Bronchial epithelial cell (primary cell): ENCODE measurements at regions not wholly inside any gene's neighbourhood (a gene's known extent, or its start where the extent isn't known, plus 50 kb on each side); places are given as distances from the start of the nearest gene placed in this dataset.

ENCODE experiments used
- DNase-seq: peaks from one replicate; pipeline ENCODE4 v3.0.0-alpha.2; 2010; ENCODE audit warnings: low read depth
- FAIRE-seq: peaks from 2 replicates; lab custom pipeline; 2011; peaks lifted over from hg19 to GRCh38; lab: Jason Lieb, UNC
- H3K27me3 ChIP-seq: 2 replicates; pipeline ENCODE4 v1.5.1; 2011; ENCODE audit warnings: low read length; ENCODE audit not compliant: control insufficient read depth, insufficient read depth
- H3K36me3 ChIP-seq: 2 replicates; pipeline ENCODE4 v1.5.1; 2011; ENCODE audit warnings: low read length; ENCODE audit not compliant: control insufficient read depth, insufficient read depth
- H3K4me3 ChIP-seq: 2 replicates; pipeline ENCODE4 v1.5.1; 2011; ENCODE audit warnings: mild to moderate bottlenecking, low read depth, low read length, control low read depth
- CTCF ChIP-seq: IDR thresholded peaks from 2 replicates; pipeline ENCODE4 v1.5.1; 2011; ENCODE audit warnings: mild to moderate bottlenecking, moderate library complexity, low read length, control low read depth, inconsistent platforms; ENCODE audit not compliant: insufficient read depth, severe bottlenecking

DNA sequence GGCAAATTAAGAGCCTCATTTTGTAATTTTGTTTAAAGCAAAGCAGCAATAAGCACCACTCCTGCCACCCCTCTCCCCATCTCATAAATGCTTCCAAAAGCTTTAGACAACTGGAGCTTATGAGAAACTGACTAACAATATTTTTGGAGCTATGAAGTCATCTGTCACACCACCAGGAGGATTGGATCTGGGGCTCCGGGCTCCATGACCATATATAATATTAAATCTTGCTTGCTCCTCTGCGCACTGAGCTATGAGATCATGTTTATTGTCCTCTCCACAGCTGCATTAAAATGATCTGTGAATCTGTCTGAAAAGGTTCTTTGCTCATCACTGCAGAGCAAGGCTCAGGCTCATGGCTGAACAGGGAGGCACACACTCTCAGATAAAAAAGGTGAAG, 323.7 kb downstream of the ZNF621 start:
- FAIRE-seq = no peak
- Histone ChIP-seq H3K36me3 (no peaks in the 10 kb centered on the region), H3K4me3 (no peak overlapping the region), H3K27me3 (no peaks in the 10 kb centered on the region)
- no peak for DNase-seq
- TF ChIP-seq CTCF = no peak

GRCh38 chr3:40850861-40851260, 326.1 kb downstream of the ZNF621 start:
- no peak for TF ChIP-seq CTCF
- DNase-seq (no peak), FAIRE-seq (no peak)
- no peaks in the 10 kb centered on the region for H3K27me3 ChIP-seq
- H3K4me3 ChIP-seq = no peak overlapping the region
- H3K36me3 ChIP-seq = no peaks in the 10 kb centered on the region

GRCh38 chr3:40851836-40852235, 327.1 kb downstream of the ZNF621 start:
- Histone ChIP-seq H3K27me3 (no peaks in the 10 kb centered on the region), H3K36me3 (no peaks in the 10 kb centered on the region), H3K4me3 (no peak overlapping the region)
- no peak for TF ChIP-seq CTCF
- no peak for DNase-seq
- no peak for FAIRE-seq

DNA sequence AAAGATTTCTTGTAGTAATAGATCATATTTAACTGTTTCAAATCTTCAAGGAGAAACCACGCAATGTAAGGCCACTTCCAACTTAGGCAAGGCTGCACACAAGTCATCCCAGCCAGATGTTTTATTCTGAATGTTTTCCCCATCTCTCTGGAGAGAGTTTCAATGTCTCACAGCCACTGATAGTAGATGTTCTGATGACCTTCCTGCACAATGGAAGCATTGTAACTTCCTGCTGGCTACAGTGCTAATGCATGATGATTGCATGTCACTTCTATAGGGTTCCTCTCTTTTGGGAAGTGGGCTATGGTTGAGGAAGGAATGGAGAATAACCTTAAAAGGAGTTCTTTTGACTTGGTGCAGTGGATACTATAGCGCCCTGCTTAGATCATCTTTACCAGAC, 328.0 kb downstream of the ZNF621 start:
- DNase-seq = no peak
- Histone ChIP-seq H3K27me3 (no peaks in the 10 kb centered on the region), H3K36me3 (no peaks in the 10 kb centered on the region), H3K4me3 (no peak overlapping the region)
- TF ChIP-seq CTCF = no peak
- FAIRE-seq = no peak

DNA sequence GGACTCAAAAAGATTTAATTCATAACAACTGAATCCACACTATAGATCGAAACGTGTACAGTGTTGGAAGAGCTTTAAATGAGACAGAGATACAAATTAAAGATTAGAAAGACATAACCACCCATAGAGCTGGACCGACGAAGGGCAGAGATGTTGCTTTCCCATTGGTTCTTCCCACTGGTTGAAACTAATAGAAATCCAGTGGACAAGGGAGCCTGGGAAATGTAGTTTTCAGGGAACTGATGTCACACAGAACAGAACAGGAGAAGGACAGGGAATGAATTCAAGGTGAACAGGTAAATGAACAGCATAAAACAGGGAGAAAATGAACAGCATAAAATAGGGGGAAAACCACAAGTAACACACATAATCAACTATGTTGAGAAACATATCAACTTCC, 328.7 kb downstream of the ZNF621 start:
- no peak for FAIRE-seq
- H3K4me3 ChIP-seq = no peak overlapping the region
- H3K27me3 ChIP-seq = no peaks in the 10 kb centered on the region
- TF ChIP-seq CTCF = no peak
- no peak for DNase-seq
- H3K36me3 ChIP-seq = no peaks in the 10 kb centered on the region

GRCh38 chr3:40855871-40856270, 331.1 kb downstream of the ZNF621 start:
- Histone ChIP-seq H3K36me3 (no peaks in the 10 kb centered on the region), H3K4me3 (no peak overlapping the region), H3K27me3 (no peaks in the 10 kb centered on the region)
- TF ChIP-seq CTCF = no peak
- DNase-seq (no peak), FAIRE-seq (no peak)
